ENCODE measurements at regions not wholly inside any gene's neighbourhood (a gene's known extent, or its start where the extent isn't known, plus 50 kb on each side); places are given as distances from the start of the nearest gene placed in this dataset.

GRCh38 chr1:80776266-80776665 is 1024.5 kb upstream of the ADGRL2 start:
- TF ChIP-seq CTCF (conservative IDR thresholded peaks at IDR 0.05; ENCODE audit: low read length) (no peak), EZH2phosphoT487 (IDR thresholded peaks at IDR 0.05; ENCODE audit: borderline replicate concordance, low read depth, low read length) (no peak)
